Lower lobe of right lung (tissue), 2 donors: ENCODE measurements at regions not wholly inside any gene's neighbourhood (a gene's known extent, or its start where the extent isn't known, plus 50 kb on each side); places are given as distances from the start of the nearest gene placed in this dataset.

Experiments
- ATAC-seq, 2 donors: fragments of 200-7000 bp; cut with Tn5 transposase; one replicate each; pipeline ENCODE4 v1.9.1; 2020 to 2022; ENCODE audit warnings: mild to moderate bottlenecking in 2 of 2, moderate library complexity in 2 of 2
- DNase-seq: peaks from one replicate; pipeline ENCODE4 v3.0.0-alpha.2; 2020
- H3K27ac ChIP-seq: fragments of 200-600 bp; one replicate; pipeline ENCODE4 v1.8.0; 2022
- H3K27me3 ChIP-seq: fragments of 200-600 bp; one replicate; pipeline ENCODE4 v1.8.0; 2022; ENCODE audit warnings: low read depth
- H3K36me3 ChIP-seq: fragments of 200-600 bp; one replicate; pipeline ENCODE4 v1.8.0; 2022; ENCODE audit warnings: mild to moderate bottlenecking
- H3K4me1 ChIP-seq: fragments of 200-600 bp; one replicate; pipeline ENCODE4 v1.8.0; 2022
- H3K4me3 ChIP-seq: fragments of 200-600 bp; one replicate; pipeline ENCODE4 v1.8.0; 2022; ENCODE audit warnings: mild to moderate bottlenecking
- H3K9me3 ChIP-seq: fragments of 200-600 bp; one replicate; pipeline ENCODE4 v1.8.0; 2022
- intact Hi-C: fragments of 100-400 bp; cut with DNase I; formaldehyde crosslinking; loops from one replicate; pipeline ENCODE4 v1.11.0; 2022
- TF ChIP-seq, protein P1 (sequence below): fragments of 200-600 bp; IDR thresholded peaks from one replicate; pipeline ENCODE4 v1.8.0; 2022; ENCODE audit warnings: antibody characterized with exemption, mild to moderate bottlenecking
- donor health status: DM: no; HTN: yes; CAD: no; lungs with severe emphysema.

DNA sequence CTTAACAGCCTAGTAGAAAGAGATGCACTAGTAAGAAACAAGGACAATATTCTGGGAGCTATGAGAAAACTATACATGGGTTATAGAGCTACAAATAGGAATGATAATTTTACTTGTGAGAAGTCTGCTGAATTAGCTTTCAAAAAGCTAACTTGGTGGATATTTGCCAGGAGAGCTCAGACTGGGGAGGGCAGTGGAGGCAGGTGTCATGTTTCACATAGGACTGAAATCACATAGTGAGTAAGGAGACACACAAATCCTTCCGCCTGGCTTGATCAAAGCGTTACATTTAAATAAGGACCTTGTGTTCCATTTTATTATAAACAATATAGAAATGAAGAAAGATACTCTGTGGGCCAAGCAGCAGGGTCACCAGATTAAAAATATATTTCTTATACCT, 235.0 kb downstream of the ISL1 start:
- Histone ChIP-seq H3K27ac (no peak overlapping the region), H3K4me3 (no peak overlapping the region), H3K27me3 (no peaks in the 10 kb centered on the region), H3K4me1 (no peaks in the 10 kb centered on the region), H3K36me3 (no peaks in the 10 kb centered on the region), H3K9me3 (no peaks in the 10 kb centered on the region)
- DNase-seq (no peak), ATAC-seq (no peak)
- TF ChIP-seq, protein P1, sequence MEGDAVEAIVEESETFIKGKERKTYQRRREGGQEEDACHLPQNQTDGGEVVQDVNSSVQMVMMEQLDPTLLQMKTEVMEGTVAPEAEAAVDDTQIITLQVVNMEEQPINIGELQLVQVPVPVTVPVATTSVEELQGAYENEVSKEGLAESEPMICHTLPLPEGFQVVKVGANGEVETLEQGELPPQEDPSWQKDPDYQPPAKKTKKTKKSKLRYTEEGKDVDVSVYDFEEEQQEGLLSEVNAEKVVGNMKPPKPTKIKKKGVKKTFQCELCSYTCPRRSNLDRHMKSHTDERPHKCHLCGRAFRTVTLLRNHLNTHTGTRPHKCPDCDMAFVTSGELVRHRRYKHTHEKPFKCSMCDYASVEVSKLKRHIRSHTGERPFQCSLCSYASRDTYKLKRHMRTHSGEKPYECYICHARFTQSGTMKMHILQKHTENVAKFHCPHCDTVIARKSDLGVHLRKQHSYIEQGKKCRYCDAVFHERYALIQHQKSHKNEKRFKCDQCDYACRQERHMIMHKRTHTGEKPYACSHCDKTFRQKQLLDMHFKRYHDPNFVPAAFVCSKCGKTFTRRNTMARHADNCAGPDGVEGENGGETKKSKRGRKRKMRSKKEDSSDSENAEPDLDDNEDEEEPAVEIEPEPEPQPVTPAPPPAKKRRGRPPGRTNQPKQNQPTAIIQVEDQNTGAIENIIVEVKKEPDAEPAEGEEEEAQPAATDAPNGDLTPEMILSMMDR: no peak
- intact Hi-C loops: no loop called here

DNA sequence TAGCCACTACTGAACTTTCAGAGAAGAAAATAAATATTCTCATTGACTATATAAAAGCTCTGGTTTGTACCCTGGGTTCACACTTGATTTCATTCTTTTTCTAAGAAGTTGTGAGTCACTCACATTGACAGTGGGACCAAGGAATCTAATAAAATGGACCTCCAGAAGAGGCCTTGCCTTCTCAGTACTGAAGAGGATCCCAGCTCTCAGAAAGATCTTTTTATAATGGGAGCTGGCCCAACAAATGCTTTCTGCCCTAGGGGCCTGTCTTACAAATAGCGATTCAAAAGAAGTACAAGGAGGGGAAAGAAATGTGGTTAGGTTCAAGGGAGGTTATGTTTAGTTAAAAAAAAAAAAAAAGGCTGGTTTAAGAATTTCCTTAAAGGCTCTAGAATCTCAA, 237.9 kb downstream of the ISL1 start:
- Histone ChIP-seq H3K27me3 (no peaks in the 10 kb centered on the region), H3K4me3 (no peak overlapping the region), H3K4me1 (no peaks in the 10 kb centered on the region), H3K36me3 (no peaks in the 10 kb centered on the region), H3K9me3 (no peaks in the 10 kb centered on the region), H3K27ac (no peak overlapping the region)
- no peak for DNase-seq
- TF ChIP-seq, protein P1: no peak
- intact Hi-C loops: no loop called here
- no peak for ATAC-seq

DNA sequence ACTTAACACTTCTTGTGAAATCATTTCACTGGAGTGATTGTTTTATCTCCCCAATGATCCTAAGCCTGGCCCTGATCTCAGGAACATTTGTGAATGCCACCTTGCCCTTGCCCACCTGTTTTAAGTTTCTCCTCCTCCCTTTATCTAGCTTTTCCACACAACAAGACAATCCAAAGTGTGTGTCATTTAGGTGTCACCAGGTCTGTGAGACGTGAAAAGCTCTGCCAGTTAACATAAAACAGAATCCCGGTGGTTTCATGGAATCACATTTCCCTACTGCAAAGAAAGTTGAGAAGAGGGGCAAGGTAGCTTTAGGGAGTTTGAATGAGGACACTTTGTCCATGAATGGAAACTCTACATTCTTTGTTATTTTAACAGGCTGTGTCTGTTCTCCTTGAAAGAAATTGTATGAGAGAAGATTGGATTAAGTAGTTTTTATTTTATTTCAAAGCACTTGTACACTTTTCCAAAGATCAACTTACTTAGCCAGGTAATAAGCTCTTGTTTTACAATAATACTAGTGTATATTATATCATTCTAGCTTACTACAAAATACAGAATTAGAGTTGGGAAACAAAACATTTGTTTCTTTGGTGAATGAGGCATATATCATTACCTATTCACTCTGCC, 239.0 kb downstream of the ISL1 start:
- TF ChIP-seq, protein P1: no peak
- Histone ChIP-seq H3K4me1 (no peaks in the 10 kb centered on the region), H3K27me3 (no peaks in the 10 kb centered on the region), H3K36me3 (no peaks in the 10 kb centered on the region), H3K9me3 (no peaks in the 10 kb centered on the region), H3K4me3 (no peak overlapping the region), H3K27ac (no peak overlapping the region)
- ATAC-seq (no peak), DNase-seq (no peak)
- intact Hi-C loops: no loop called here

DNA sequence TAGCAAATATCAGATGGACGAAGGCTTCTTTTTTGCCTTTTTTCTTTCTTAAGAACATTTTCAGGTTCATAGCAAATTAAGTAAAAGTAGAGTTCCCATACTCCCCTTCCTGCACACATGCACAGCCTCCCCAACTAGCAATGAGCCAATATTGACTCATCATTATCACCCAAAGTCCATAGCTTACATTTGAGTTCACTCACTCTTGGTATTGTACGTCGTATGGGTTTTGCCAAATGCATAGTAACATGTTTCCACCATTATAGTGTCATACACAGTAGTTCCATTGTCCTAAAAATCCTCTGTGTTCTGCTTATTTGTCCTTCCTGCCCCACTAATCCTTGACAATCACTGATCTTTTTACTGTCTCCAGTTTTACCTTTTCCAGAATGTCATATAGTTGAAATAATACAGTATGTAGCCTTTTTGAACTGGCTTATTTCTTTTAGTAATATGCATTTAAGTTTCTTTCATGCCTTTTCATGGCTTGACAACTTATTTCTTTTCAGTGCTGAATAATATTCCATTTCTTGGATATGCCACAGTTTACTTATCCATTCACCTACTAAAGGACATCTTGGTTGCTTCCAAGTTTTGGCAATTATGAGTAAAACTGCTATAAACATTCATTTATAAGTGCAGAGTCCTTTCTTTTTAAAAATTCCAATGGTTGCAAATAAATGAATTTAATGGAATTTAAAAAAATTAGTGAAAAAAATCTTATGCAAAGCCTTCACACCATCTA, 242.1 kb downstream of the ISL1 start:
- Histone ChIP-seq H3K36me3 (no peaks in the 10 kb centered on the region), H3K4me3 (no peak overlapping the region), H3K4me1 (no peaks in the 10 kb centered on the region), H3K27ac (no peak overlapping the region), H3K27me3 (no peaks in the 10 kb centered on the region), H3K9me3 (no peaks in the 10 kb centered on the region)
- intact Hi-C loops: no loop called here
- no peak for ATAC-seq
- DNase-seq: no peak
- TF ChIP-seq, protein P1: no peak

DNA sequence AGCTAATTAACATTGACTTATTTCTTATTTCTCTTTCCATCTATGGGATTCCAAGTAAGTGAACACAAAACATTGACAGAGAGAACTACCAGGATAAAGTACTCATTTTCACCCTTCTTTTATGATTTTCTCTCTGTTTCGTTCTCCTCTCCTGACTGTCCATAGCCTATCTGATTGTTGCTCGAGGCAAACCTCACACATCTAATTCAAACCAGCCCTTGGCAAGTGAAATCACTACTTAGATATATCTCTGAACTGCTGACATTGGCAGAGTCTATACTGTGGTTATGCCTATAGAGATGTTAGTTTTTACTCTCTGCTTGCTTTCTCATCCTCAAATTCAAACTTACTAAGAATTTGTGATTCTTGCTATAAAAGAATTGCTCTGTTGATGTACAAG, 248.8 kb downstream of the ISL1 start:
- TF ChIP-seq, protein P1: no peak
- ATAC-seq: no peak

More for the DNA sequence above, 248.8 kb downstream of the ISL1 start:
- Histone ChIP-seq H3K4me3 (no peak overlapping the region), H3K36me3 (no peaks in the 10 kb centered on the region), H3K9me3 (peaks cover 3% of the 10 kb centered on the region), H3K27me3 (no peaks in the 10 kb centered on the region), H3K27ac (no peak overlapping the region), H3K4me1 (no peaks in the 10 kb centered on the region)
- DNase-seq: no peak
- intact Hi-C loops: no loop called here
